ENCODE measurements at regions not wholly inside any gene's neighbourhood (a gene's known extent, or its start where the extent isn't known, plus 50 kb on each side); places are given as distances from the start of the nearest gene placed in this dataset.

- TF ChIP-seq CTCF (IDR thresholded peaks at IDR 0.05; ENCODE audit: low read depth, low read length) (no peak), POLR2A (IDR thresholded peaks at IDR 0.05; ENCODE audit: extremely low read depth, insufficient read length) (no peak)
Measured at GRCh38 chr2:217099561-217099960, 239.7 kb upstream of the TNP1 start.

All from NB4 (cell line).